ENCODE measurements at regions not wholly inside any gene's neighbourhood (a gene's known extent, or its start where the extent isn't known, plus 50 kb on each side); places are given as distances from the start of the nearest gene placed in this dataset.
"Not testable (repeated sequence)": the region's sequence is repeated elsewhere in the genome, so short reads cannot be mapped to it uniquely, and the experiment has no call there.

- no peak for DNase-seq (ENCODE audit: low read depth)
- no peak for TF ChIP-seq CTCF (IDR thresholded peaks at IDR 0.05; ENCODE audit: insufficient read depth, low read length, poor library complexity, severe bottlenecking)
- Histone ChIP-seq H3K36me3 (ENCODE audit: control insufficient read depth, insufficient read depth, low read length) (no peaks in the 10 kb centered on the region), H3K27me3 (ENCODE audit: control insufficient read depth, insufficient read depth, low read length) (peaks cover 18% of the 10 kb centered on the region), H3K4me3 (ENCODE audit: low read depth, low read length) (no peak overlapping the region)
These were observed 130.0 kb downstream of the VPREB1 start for GRCh38 chr22:22374579-22374978.

- DNase-seq (ENCODE audit: low read depth): no peak
- Histone ChIP-seq H3K4me3 (ENCODE audit: low read depth, low read length) (no peak overlapping the region), H3K27me3 (ENCODE audit: control insufficient read depth, insufficient read depth, low read length) (peaks cover 22% of the 10 kb centered on the region), H3K36me3 (ENCODE audit: control insufficient read depth, insufficient read depth, low read length) (no peaks in the 10 kb centered on the region)
- no peak for TF ChIP-seq CTCF (IDR thresholded peaks at IDR 0.05; ENCODE audit: insufficient read depth, low read length, poor library complexity, severe bottlenecking)
These were observed 131.2 kb downstream of the VPREB1 start for GRCh38 chr22:22375576-22376351.

GRCh38 chr22:22376352-22376706, 131.7 kb downstream of the VPREB1 start:
- TF ChIP-seq CTCF (IDR thresholded peaks at IDR 0.05; ENCODE audit: insufficient read depth, low read length, poor library complexity, severe bottlenecking): no peak
- H3K36me3 ChIP-seq (ENCODE audit: control insufficient read depth, insufficient read depth, low read length): no peaks in the 10 kb centered on the region
- peaks cover 18% of the 10 kb centered on the region for H3K27me3 ChIP-seq (ENCODE audit: control insufficient read depth, insufficient read depth, low read length)
- no peak overlapping the region for H3K4me3 ChIP-seq (ENCODE audit: low read depth, low read length)
- DNase-seq (ENCODE audit: low read depth): no peak

GRCh38 chr22:22376884-22377283, 131.7 kb downstream of the ZNF280B start:
- peaks cover 13% of the 10 kb centered on the region for H3K27me3 ChIP-seq (ENCODE audit: control insufficient read depth, insufficient read depth, low read length)
- not testable (repeated sequence) for DNase-seq (ENCODE audit: low read depth); H3K4me3 ChIP-seq (ENCODE audit: low read depth, low read length); H3K36me3 ChIP-seq (ENCODE audit: control insufficient read depth, insufficient read depth, low read length)

- H3K36me3 ChIP-seq (ENCODE audit: control insufficient read depth, insufficient read depth, low read length): no peaks in the 10 kb centered on the region
These were observed 131.2 kb downstream of the ZNF280B start for GRCh38 chr22:22377335-22377734.

More at GRCh38 chr22:22377335-22377734, 131.2 kb downstream of the ZNF280B start:
- TF ChIP-seq CTCF (IDR thresholded peaks at IDR 0.05; ENCODE audit: insufficient read depth, low read length, poor library complexity, severe bottlenecking): no peak
- H3K4me3 ChIP-seq (ENCODE audit: low read depth, low read length): no peak overlapping the region
- H3K27me3 ChIP-seq (ENCODE audit: control insufficient read depth, insufficient read depth, low read length): peaks cover 13% of the 10 kb centered on the region
- no peak for DNase-seq (ENCODE audit: low read depth)

Data from kidney epithelial cell (primary cell).